K562 (cell line): ENCODE measurements at regions not wholly inside any gene's neighbourhood (a gene's known extent, or its start where the extent isn't known, plus 50 kb on each side); places are given as distances from the start of the nearest gene placed in this dataset.

Experiments used
- BCOR ChIP-seq: fragments of 450-650 bp; IDR thresholded peaks from 2 replicates; pipeline ENCODE4 v1.6.1; 2016
- CBFA2T2 ChIP-seq: fragments of 450-650 bp; conservative IDR thresholded peaks from 2 replicates; pipeline ENCODE4 v1.6.1; 2017; ENCODE audit warnings: mild to moderate bottlenecking
- CREB5 ChIP-seq: fragments of 250-450 bp; sonication (Bioruptor Pico); IDR thresholded peaks from 2 replicates; pipeline ENCODE4 v1.5.0; 2020; ENCODE audit warnings: mild to moderate bottlenecking
- NUFIP1 ChIP-seq: fragments of 450-650 bp; IDR thresholded peaks from 2 replicates; pipeline ENCODE4 v1.6.1; 2018; ENCODE audit not compliant: partially characterized antibody
- PHTF2 ChIP-seq: fragments of 250-450 bp; sonication (Bioruptor Pico); IDR thresholded peaks from 2 replicates; pipeline ENCODE4 v1.5.0; 2021; ENCODE audit warnings: mild to moderate bottlenecking
- SMAD4 ChIP-seq: fragments of 250-450 bp; sonication (Bioruptor Pico); conservative IDR thresholded peaks from 2 replicates; pipeline ENCODE4 v1.8.0; 2021; ENCODE audit warnings: inconsistent platforms, mild to moderate bottlenecking, moderate library complexity
- SOX6 ChIP-seq: fragments of 450-650 bp; IDR thresholded peaks from 2 replicates; pipeline ENCODE4 v1.6.1; 2014; ENCODE audit warnings: mild to moderate bottlenecking
- TFE3 ChIP-seq: fragments of 450-650 bp; formaldehyde crosslinking; IDR thresholded peaks from 2 replicates; pipeline ENCODE4 v1.4.0; 2020; ENCODE audit warnings: mild to moderate bottlenecking, mixed read lengths
- ZNF644 ChIP-seq: fragments of 200-800 bp; sonication (Bioruptor generic); IDR thresholded peaks from 2 replicates; pipeline ENCODE4 v1.6.1; 2016; ENCODE audit warnings: low read depth, missing genetic modification characterization, missing compliant biosample characterization
- ZNF785 ChIP-seq: fragments of 250-450 bp; sonication (Bioruptor Pico); IDR thresholded peaks from 2 replicates; pipeline ENCODE4 v1.4.0; 2020; ENCODE audit warnings: mild to moderate bottlenecking
- ZSCAN29 ChIP-seq: fragments of 450-650 bp; IDR thresholded peaks from 2 replicates; pipeline ENCODE4 v1.6.1; 2017
- TF ChIP-seq, protein P1 (sequence below): IDR thresholded peaks from 2 replicates; pipeline ENCODE4 v1.6.1; 2014; ENCODE audit warnings: antibody characterized with exemption
- TF ChIP-seq, protein P2 (sequence below): fragments of 250-450 bp; sonication (Bioruptor Pico); IDR thresholded peaks from 2 replicates; pipeline ENCODE4 v1.4.0; 2020; ENCODE audit warnings: mild to moderate bottlenecking

GRCh38 chr7:69412331-69413146 is 185.7 kb upstream of the AUTS2 start (continued):
- TF ChIP-seq, protein P1, sequence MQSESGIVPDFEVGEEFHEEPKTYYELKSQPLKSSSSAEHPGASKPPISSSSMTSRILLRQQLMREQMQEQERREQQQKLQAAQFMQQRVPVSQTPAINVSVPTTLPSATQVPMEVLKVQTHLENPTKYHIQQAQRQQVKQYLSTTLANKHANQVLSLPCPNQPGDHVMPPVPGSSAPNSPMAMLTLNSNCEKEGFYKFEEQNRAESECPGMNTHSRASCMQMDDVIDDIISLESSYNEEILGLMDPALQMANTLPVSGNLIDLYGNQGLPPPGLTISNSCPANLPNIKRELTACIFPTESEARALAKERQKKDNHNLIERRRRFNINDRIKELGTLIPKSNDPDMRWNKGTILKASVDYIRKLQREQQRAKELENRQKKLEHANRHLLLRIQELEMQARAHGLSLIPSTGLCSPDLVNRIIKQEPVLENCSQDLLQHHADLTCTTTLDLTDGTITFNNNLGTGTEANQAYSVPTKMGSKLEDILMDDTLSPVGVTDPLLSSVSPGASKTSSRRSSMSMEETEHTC, result no peak
- no peak for TF ChIP-seq NUFIP1
- TF ChIP-seq ZNF644, result no peak
- TF ChIP-seq TFE3, result no peak
- TF ChIP-seq ZNF785, result no peak
- no peak for TF ChIP-seq CREB5
- no peak for TF ChIP-seq CBFA2T2
- 0 out of 2 replicates have a peak, but pooled peaks have one; percentile 26 for TF ChIP-seq SMAD4 (CRISPR knock-in tag)
- TF ChIP-seq SOX6, result no peak
- no peak for TF ChIP-seq ZSCAN29
- no peak for TF ChIP-seq BCOR
- no peak for TF ChIP-seq PHTF2 (CRISPR knock-in tag)
- TF ChIP-seq, protein P2, sequence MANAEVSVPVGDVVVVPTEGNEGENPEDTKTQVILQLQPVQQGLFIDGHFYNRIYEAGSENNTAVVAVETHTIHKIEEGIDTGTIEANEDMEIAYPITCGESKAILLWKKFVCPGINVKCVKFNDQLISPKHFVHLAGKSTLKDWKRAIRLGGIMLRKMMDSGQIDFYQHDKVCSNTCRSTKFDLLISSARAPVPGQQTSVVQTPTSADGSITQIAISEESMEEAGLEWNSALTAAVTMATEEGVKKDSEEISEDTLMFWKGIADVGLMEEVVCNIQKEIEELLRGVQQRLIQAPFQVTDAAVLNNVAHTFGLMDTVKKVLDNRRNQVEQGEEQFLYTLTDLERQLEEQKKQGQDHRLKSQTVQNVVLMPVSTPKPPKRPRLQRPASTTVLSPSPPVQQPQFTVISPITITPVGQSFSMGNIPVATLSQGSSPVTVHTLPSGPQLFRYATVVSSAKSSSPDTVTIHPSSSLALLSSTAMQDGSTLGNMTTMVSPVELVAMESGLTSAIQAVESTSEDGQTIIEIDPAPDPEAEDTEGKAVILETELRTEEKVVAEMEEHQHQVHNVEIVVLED, result no peak
